ENCODE measurements at regions not wholly inside any gene's neighbourhood (a gene's known extent, or its start where the extent isn't known, plus 50 kb on each side); places are given as distances from the start of the nearest gene placed in this dataset.
A peak's percentile ranks its signal among the peaks of the same experiment; 100 is the strongest.
"Not testable (repeated sequence)": the region's sequence is repeated elsewhere in the genome, so short reads cannot be mapped to it uniquely, and the experiment has no call there.

DNA sequence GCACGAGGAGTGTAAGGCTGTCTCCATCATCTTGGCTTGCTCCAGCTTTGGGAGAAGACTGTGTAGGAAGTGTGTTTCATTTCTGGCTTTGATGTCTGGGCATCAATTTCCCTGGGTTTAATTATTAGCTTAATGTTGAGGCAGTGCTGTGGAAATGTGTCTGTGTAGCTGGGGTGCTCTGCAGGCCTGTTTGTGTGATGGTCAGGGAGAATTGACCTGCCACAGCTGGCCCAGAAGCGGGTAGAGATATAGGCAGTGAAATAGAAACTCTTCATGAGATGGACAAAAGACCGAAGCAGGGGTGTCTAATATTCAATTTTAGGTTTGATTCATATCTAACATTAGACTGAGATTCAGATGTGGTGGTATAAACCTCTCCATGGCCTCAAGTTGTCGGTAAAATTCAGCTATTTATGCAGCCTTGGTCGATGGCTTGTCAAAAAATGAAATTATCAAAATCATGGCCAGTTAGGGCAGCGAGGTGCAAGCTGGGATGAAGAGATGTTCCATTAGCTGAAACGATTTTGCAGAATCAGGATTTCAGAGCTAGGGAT is 95.3 kb upstream of the SNX9 start:
- no peak for DNase-seq (ENCODE audit: low spot score)

DNA sequence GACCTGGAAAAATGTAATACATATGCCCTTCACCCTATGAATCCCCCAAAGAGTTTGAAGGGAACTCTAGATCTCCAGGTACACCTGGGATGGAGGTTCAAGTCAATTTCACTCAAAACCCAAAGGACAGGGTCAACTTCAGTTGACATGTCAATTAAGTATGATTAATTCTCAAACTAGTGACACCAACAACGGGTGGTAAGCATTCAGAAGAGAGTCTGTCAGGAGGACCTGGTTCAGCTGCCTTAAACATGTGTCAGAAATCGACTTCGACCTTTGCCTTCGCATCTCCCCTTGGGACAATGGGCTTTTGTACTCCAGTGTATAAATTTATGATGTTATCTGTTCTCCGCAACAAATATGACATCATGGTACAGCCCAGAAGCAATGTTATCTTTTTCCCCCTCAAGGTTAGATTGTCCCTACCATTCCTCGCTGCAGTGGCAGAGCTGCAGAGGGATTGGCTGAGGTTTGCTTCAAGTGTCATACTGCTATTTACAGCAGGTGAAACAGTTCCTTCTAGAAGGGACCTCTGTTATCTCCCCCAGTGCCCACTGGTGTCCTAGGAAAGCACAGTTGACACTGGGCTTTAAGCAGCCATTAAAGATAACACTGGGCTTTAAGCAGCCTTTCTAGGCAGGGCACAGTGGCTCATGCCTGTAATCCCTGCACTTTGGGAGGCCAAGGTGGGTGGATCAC is 94.7 kb upstream of the SNX9 start:
- DNase-seq (ENCODE audit: low spot score): no peak

DNA sequence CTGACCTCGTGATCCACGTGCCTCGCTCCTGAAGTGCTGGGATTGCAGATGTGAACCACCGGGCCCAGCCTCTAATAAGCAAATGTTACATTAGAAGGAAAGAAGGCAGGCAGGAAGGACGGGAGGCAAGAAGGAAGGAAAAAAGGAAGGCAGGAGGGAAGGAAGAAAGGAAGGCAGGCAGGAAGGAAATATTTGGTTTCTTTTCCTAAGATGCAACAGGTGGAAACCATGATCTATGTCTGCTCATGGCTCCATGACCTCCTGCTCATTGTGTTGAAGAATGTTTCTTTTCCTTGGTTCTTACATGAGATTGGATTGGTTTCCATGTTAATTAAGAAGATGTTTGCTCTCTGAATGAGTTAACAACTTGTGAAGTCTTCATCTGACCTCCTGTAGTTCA is 91.8 kb upstream of the SNX9 start:
- DNase-seq (ENCODE audit: low spot score): no peak

DNA sequence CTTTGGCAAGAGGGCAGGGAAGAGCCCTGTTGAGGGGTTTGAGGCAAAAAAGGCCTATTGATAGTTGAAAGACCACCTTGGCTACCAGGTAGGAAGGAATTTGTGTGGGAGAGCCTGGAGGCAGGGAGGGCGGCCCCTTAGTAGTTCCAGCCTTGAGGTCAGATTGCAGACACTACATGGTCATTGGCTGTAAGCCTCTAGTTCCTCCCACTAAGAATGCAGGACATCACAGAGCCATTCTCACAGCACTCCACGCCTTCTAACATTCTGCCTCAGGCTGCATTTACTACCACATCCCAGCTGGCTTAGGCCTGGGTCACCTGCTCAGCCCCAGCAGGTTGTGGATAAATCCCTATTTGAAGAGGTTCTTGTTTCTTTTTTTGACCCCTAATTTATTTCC is 91.0 kb upstream of the SNX9 start:
- peak; percentile 62 for DNase-seq (ENCODE audit: low spot score)

DNA sequence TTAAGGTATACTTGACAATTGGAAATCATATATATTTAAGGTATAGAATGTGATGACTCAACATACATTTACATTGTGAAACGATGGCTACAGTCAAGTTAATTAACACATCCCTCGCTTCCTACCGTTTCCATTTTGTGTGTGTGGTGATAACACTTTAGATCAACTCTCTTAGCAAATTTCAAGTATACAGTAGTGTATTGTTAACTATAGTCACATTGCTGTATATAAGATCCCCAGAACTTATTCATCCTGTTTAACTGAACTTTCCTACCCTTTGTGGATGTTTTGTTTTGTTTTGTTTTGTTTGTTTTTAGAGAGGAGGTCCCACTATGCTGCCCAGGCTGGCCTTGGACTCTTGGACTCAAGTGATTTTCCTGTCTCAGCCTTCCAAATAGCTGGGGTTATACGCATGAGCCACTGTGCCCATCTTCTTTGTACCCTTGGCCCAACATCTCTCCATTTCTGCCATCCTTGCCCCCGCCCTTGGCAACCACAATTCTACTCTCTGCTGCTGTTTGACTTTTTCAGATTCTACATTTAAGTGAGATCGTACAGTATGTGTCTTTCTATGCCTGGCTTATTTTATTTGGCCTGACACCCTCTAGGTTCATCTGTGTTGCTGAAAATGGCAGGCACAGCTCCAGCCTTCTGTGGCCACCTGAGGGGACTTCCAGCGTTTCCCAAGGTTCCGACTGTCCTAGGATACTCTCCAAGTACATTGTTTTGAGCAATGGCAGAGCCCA is 90.5 kb upstream of the SNX9 start:
- no peak for DNase-seq (ENCODE audit: low spot score)

DNA sequence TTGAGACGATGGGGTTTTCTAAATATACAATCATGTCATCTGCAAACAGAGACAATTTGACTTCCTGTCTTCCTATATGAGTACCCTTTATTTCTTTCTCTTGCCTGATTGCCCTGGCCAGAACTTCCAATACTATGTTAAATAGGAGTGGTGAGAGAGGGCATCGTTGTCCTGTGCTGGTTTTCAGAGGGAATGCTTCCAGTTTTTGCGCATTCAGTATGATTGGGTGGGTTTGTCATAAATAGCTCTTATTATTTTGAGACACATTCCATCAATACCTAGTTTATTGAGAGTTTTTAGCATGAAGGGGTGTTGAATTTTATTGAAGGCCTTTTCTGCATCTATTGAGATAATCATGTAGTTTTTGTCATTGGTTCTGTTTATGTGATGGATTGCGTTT is 86.5 kb upstream of the SNX9 start:
- not testable (repeated sequence) for DNase-seq (ENCODE audit: low spot score)

DNA sequence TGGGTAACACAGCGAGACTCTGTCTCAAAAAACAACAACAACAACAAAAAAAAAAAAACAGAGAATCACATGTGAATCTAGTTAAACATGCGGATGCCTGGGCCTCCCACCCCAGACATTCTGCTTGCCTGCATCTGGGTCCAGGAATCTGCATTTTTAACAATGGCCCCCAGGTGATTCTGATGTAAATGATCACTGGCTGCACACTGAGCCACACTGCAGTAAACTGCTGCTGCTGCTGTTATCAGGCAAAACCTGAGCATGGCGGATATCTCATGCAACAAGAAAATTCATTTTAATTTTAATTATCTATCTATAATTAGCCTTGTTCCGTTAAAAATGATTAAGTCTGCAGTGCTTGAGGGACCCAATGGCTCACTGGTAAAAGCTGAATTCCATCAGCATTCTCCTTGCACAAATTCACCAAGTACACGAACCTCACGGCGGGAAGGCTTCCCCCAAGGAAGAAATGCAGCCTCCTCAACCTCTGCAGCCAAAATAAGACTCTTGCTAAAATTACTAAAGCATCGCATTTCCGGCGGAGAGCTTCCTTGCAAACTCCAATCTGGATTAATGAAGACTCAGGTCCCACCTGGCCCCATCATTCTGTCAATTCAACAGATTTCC is 81.6 kb upstream of the SNX9 start:
- DNase-seq (ENCODE audit: low spot score): no peak

DNA sequence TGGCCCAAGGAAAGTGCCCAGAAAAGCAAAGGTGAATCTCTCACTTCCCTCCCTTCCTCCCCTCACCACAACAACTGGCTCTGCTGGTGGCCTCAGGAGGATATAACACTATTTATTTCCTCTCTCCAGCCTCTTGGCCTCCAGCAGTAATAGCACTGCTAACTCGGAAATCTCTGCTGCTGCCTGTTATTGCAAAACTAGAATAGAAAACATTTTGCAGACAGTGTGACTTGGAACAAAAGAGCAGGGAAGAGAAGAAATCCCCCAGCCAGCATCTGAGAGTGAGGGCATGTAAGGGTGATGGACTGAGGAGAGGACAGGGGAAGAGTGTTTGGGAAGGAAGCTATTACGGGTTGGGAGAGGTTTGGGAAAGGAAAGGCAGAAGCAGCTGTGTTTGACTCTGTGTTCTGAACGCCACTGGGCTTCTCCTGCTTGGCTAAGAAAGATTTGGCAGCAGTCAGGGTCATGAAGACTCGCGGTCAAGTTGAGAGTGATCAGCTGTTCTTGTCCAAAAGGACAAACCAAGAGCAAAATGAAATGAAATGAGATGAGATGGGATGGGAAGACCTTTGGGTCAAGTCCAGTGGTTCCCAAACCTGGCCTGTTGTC is 81.0 kb upstream of the SNX9 start:
- DNase-seq (ENCODE audit: low spot score): no peak

DNA sequence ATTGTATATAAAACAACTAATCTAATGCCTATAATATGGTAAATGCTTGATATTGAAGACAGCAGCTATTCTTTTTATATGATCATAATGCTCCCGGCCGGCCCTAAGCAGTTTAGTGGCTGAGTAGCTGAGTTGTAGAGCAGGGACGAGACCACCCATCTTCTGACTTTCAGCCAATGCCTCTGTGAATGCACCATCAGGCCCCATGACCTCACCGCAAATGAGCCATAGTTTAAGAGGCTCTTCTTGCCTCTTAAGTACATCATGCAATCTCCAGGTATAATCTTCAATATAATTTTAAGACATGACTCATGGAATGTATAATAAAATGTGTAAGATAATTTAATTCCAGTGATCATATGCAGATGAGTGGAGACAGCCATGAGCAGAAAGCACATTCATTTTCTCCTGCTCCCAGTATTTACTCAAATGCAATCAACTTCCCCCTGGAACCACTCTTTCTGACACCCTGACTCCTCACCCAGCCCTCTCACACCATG is 78.9 kb upstream of the SNX9 start:
- no peak for DNase-seq (ENCODE audit: low spot score)

DNA sequence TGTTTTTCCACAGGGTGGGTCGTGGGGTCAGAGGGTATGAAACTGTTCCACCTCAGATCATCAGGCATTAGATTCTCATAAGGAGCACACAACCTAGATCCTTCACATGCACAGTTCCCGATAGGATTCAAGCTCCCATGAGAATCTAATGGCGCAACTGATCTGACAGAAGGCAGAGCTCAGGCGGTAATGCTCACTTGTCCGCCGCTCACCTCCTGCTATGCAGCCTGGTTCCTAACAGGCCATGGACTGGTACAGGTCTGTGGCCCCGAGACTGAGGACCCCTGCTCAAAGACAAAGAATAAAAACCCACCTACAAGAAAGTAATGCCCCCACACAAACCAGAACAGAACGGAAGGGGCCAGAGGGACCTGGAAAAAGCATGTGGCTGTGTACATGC is 76.1 kb upstream of the SNX9 start:
- DNase-seq (ENCODE audit: low spot score): no peak

DNA sequence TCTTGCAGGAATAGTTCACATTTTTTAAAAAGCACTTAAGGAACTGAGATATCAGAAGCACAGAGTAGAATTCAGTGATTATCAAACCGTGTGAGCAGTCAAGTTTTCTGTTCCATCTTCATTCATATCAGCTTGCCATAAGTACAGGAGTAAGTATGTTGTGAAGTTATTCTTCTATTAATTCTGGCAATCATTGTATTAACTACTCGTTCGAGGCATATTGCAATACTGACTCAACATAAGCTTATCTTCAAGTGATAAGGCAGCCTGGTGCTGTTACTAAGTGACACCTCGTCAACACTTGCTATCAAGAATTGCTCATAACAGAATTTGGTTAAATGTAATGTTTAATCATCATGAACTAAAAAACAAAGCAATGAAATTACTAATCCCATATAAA is 75.7 kb upstream of the SNX9 start:
- DNase-seq (ENCODE audit: low spot score): no peak

DNA sequence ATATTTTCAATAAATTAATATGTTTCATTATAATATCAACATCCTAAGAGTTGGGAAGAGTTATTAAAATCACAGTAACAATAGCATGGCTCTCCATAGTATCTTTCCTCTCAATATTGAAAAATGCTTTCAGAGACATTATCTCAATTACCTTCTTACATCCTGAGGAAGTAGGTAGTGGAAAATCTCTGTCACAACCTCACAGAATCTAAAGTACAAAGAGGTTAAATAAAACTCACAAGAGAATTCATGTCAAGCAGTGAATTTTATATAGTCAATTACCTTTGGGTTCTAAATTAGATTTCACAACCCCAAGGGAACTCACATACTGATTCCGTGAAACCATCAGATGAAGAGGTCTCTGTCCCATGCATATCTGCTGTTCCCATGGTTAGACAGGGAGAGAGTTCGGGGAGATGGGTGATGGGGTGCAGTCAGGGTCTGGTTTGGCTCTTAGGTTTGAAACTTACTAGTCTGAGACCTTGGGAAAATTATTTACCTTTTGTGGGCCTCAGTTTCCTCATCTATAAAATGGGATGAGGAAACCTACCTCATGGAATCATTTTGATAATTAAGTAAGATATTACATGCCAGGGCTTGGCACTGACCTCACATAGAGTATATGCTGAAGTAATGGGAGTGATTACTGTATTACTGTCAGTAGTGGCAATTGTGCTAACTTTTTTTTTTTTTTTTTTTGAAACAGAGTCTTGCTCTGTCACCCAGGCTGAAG is 74.0 kb upstream of the SNX9 start:
- no peak for DNase-seq (ENCODE audit: low spot score)

DNA sequence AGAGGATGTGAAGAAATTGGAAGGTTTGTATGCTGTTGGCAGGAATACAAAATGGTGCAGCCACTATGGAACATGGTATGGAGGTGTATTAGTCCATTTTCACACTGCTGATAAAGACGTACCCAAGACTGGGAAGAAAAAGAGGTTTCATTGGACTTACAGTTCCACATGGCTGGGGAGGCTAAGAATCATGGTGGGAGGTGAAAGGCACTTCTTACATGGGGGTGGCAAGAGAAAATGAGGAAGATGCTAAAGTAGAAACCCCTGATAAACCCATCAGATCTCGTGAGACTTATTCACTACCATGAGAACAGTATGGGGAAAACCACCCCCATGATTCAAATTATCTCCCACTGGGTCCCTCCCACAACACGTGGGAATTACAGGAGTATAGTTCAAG is 72.1 kb upstream of the SNX9 start:
- DNase-seq (ENCODE audit: low spot score): not testable (repeated sequence)

DNA sequence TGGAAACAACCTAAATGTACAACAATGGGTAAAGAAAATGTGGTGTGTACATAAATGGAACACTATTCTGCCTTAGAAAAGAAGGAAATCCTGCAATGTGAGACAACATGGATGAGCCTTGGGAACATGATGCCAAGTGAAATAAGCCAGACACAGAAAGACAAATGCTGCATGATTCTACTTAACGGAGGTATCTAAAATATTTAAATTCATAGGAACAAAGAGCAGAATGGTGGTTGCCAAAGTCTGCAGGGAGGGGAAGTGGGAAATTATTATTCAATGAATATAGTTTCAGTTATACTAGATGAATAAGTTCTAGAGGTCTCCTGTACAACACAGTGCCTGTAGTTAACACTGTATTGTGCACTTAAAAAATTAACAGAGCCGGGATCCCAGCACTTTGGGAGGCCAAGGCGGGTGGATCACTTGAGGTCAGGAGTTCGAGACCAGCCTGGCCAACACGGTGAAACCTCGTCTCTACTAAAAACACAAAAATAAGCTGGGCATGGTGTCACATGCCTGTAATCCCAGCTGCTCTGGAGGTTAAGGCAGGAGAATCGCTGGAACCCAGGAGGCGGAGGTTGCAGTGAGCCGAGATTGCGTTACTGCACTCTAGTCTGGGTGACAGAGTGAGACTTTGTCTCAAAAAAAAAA is 71.4 kb upstream of the SNX9 start:
- no peak for DNase-seq (ENCODE audit: low spot score)

DNA sequence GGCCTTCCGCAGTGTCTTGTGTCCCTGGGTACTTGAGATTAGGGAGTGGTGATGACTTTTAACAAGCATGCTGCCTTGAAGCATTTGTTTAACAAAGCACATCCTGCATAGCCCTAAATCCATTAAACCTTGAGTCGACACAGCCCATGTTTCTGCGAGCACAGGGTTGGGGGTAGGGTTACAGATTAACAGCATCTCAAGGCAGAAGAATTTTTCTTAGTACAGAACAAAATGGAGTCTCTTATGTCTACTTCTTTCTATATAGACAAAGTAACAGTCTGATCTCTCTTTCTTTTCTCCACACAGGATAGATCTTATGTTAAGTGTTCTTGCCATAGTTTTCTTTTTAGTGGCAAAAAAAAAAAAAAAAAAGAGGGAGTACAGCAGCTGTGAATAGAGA is 70.2 kb upstream of the SNX9 start:
- not testable (repeated sequence) for DNase-seq (ENCODE audit: low spot score)

DNA sequence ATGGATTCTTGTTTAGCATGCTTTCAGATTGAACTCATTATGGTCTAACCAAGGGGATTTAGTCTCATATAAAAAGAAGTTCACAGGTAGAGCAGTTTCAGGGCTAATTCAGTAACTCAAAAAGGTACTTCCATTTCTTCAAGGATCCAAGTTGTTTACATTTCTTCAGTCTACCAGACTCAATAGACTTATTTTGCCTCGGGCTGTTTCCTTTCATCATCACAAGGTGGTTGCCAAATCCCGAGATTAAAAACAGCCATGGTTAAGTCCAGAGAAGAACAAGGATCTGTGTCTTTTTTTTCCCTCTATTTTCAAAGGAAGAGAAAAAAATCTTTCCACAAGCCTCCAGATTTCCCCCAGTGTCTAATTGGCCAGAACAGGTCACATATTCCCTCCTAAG is 69.8 kb upstream of the SNX9 start:
- DNase-seq (ENCODE audit: low spot score): no peak

DNA sequence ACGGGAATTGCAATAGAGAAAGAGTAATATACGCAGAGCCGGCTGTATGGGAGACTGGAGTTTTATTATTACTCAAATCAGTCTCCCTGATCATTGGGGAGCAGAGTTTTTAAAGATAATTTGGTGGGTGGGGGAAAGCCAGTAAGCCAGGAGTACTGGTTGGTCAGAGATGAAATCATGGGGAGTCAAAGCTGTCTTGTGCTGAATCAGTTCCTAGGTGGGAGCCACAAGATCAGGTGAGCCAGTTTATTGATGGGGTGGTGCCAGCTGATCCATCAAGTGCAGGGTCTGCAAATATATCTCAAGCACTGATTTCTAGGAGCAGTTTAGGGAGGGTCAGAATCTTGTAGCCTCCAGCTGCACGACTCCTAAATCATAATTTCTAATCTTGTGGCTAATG is 69.2 kb upstream of the SNX9 start:
- not testable (repeated sequence) for DNase-seq (ENCODE audit: low spot score)

DNA sequence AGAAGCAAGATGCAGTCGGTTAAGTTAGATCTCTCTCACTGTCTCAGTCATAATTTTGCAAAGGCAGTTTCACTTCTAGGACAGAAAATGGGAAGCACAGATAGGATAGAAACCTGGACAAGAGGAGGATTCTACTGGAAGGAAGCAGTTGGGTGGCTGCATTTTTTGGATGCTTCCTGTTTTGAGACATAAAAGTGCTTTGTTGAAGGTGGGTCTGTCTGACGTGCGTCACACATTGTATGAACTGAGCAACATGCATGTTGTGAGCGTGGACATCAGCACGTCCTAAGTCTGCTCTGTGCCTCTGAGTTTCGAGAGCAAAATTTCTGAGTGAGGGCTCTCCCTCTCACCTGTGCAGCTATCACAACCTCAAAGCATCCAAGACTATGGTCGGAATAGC is 68.7 kb upstream of the SNX9 start:
- DNase-seq (ENCODE audit: low spot score): no peak

DNA sequence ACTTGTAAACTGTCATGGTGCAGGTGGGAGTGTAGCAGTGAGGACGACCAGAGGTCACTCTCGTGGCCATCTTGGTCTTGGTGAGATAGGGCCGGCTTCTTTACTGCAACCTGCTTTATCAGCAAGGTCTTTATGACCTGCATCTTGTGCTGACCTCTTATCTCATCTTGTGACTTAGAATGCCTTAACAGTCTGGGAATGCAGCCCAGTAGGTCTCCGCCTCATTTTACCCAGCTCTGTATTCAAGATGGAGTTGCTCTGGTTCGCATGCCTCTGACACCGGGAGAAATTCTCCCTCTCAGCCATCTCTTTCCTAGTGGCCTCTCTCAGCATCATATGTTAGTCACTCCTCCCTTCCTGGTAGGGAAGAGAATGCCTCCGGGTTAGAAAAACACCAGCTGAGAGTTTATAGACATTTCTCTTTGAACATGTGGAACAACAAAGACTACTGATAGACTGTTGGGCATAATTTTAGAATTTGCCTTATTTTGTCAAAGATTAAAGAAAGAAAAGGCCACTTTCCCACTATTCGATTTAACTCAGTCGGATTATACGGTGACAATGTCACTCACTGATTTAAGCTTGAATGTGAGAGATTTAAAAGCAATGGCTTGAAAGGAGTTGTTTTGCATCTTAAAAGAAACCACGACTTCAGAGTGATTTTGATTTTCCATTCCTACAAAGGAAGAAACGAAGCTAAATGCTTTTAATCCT is 67.9 kb upstream of the SNX9 start:
- DNase-seq (ENCODE audit: low spot score): no peak

DNA sequence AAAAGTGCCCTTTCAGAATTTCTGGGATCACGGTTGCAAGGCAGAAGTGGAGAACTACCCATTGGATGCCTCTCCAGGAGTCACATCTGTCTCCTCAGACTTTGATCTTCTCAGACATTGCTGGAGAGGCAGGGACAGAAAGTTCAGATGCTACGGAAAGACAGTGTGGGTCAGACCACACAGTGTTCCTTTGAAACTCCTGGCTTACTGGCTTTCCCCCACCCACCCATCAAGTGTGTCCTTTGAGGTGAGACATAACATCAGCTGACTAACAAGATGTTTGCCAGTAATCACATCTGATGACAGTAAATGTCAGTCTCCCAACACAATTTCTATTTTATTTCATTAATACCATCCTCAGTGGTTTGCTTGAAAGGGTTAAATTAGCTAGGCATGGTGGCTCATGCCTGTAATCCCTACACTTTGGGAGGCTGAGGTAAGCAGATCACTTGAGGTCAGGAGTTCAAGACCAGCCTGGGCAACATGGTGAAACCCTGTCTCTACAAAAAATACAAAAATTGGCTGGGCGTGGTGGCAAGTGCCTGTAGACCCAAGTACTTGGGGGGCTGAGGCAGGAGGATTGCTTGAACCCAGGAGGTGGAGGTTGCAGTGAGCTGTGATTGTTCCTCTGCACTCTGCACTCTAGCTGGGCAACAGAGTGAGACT is 67.2 kb upstream of the SNX9 start:
- DNase-seq (ENCODE audit: low spot score): no peak

Data from iPS-NIHi11 (cell line).